Vagina (tissue), 2 donors: ENCODE measurements at regions not wholly inside any gene's neighbourhood (a gene's known extent, or its start where the extent isn't known, plus 50 kb on each side); places are given as distances from the start of the nearest gene placed in this dataset.

Experiments
- POLR2A ChIP-seq, 2 donors: fragments of 450-650 bp; IDR thresholded peaks; one replicate each; pipeline ENCODE4 v1.6.1; 2017; ENCODE audit warnings: antibody characterized with exemption in 2 of 2, mild to moderate bottlenecking in 2 of 2, moderate library complexity in 2 of 2
- TF ChIP-seq, protein P1 (sequence below), 3 experiments: fragments of 450-650 bp in 2 of 3; fragments of 200-600 bp in 1 of 3; sonication (generic) in 1 of 3; IDR thresholded peaks; one replicate each; pipeline ENCODE4 v1.5.1; 2017 to 2019; ENCODE audit warnings: antibody characterized with exemption in 3 of 3, mild to moderate bottlenecking in 2 of 3, moderate library complexity in 2 of 3

DNA sequence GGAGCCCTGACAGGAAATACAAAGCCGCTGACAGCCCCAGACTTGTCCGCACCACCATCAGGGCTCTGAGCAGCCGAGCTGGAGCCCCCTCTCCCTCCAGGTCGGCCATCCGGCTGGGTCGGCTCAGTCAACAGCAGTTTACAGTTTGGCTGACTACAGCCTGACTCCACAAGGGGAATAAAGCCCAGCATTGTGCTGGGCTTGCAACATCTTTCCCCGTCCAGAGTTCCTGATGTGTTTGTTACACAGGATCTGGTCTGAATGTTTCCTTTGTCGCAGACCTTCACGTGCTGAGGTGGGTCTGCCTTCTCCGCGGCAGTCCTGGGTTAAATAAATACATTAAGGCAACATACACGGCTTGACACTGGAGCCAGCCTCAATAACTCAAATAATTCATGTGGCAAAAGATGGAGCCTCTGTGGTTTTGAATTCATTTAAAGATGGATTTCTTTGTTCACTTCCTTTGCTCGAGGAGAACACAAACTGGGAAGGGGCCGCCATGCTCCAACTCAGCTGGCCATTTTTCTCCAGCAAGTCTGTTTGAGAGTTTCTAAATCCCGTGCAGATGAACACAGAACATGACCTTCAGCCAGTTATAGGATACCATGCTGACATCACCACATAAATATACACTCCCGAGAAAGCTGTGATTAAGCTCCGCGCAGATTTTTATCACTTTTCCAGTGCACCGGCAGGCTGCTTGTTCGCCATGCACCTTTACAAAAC lies 192.1 kb downstream of the WDR11 start:
- TF ChIP-seq, protein P1, sequence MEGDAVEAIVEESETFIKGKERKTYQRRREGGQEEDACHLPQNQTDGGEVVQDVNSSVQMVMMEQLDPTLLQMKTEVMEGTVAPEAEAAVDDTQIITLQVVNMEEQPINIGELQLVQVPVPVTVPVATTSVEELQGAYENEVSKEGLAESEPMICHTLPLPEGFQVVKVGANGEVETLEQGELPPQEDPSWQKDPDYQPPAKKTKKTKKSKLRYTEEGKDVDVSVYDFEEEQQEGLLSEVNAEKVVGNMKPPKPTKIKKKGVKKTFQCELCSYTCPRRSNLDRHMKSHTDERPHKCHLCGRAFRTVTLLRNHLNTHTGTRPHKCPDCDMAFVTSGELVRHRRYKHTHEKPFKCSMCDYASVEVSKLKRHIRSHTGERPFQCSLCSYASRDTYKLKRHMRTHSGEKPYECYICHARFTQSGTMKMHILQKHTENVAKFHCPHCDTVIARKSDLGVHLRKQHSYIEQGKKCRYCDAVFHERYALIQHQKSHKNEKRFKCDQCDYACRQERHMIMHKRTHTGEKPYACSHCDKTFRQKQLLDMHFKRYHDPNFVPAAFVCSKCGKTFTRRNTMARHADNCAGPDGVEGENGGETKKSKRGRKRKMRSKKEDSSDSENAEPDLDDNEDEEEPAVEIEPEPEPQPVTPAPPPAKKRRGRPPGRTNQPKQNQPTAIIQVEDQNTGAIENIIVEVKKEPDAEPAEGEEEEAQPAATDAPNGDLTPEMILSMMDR (IDR thresholded peaks at IDR 0.05): no peak
- TF ChIP-seq POLR2A (IDR thresholded peaks at IDR 0.05): no peak
